SK-N-SH (cell line): ENCODE measurements at regions not wholly inside any gene's neighbourhood (a gene's known extent, or its start where the extent isn't known, plus 50 kb on each side); places are given as distances from the start of the nearest gene placed in this dataset.

Experiments
- CTCF ChIA-PET: fragments of 300-600, 350-600 bp; formaldehyde crosslinking; extraction: SDS; loops from one replicate; lab custom pipeline; 2021; lab: Yijun Ruan, JAX
- POLR2A ChIA-PET: fragments of 350-600 bp; sonication (Branson Sonifier 250); formaldehyde crosslinking; extraction: SDS; loops from one replicate; lab custom pipeline; 2020; ENCODE audit warnings: antibody characterized with exemption, inconsistent platforms; lab: Yijun Ruan, JAX
- DNase-seq: peaks from one replicate; pipeline ENCODE4 v3.0.0; 2012
- H2AFZ ChIP-seq: fragments of 200-600 bp; sonication (generic); 2 replicates; pipeline ENCODE4 v1.8.1; 2016; ENCODE audit warnings: antibody characterized with exemption, mild to moderate bottlenecking, low read depth
- H3F3A ChIP-seq: fragments of 200-600 bp; sonication (generic); replicated peaks from 2 replicates; pipeline ENCODE3; 2016; ENCODE audit warnings: antibody characterized with exemption, mild to moderate bottlenecking; ENCODE audit not compliant: insufficient read depth
- H3K27ac ChIP-seq, 2 experiments: fragments of 200-500 bp in 1 of 2; fragments of 200-600 bp in 1 of 2; sonication (Bioruptor generic) in 1 of 2; sonication (generic), shearing (Covaris generic) in 1 of 2; 2 replicates each; pipeline versions ENCODE4 v1.5.1 to v1.6.1; 2014 to 2016; ENCODE audit warnings: low read depth in 2 of 2, inconsistent platforms in 1 of 2, low read length in 1 of 2, mild to moderate bottlenecking in 1 of 2, mixed read lengths in 1 of 2
- H3K27me3 ChIP-seq: fragments of 200-600 bp; sonication (generic), shearing (Covaris generic); 2 replicates; pipeline ENCODE4 v1.6.1; 2016; ENCODE audit warnings: mixed run types; ENCODE audit not compliant: insufficient read depth
- H3K36me3 ChIP-seq, 2 experiments: fragments of 200-500 bp in 1 of 2; fragments of 200-600 bp in 1 of 2; sonication (Bioruptor generic) in 1 of 2; sonication (generic) in 1 of 2; replicated peaks in 1 of 2; 2 replicates each; pipeline versions ENCODE3 to v1.5.1; 2014 to 2016; ENCODE audit warnings: low read length in 1 of 2, mild to moderate bottlenecking in 1 of 2; ENCODE audit not compliant: insufficient read depth in 2 of 2, control insufficient read depth in 1 of 2
- H3K4me1 ChIP-seq, 2 experiments: fragments of 200-500 bp in 1 of 2; fragments of 200-600 bp in 1 of 2; sonication (Bioruptor generic) in 1 of 2; sonication (generic), shearing (Covaris generic) in 1 of 2; 2 replicates each; pipeline versions ENCODE4 v1.5.1 to v1.6.1; 2014 to 2016; ENCODE audit warnings: low read depth in 1 of 2, low read length in 1 of 2, mixed run types in 1 of 2; ENCODE audit not compliant: insufficient read depth in 2 of 2, control insufficient read depth in 1 of 2
- H3K4me2 ChIP-seq: fragments of 200-600 bp; sonication (generic), shearing (Covaris generic); 2 replicates; pipeline ENCODE4 v1.6.1; 2017; ENCODE audit warnings: mixed run types
- H3K4me3 ChIP-seq, 2 experiments: fragments of 200-500 bp in 1 of 2; fragments of 200-600 bp in 1 of 2; sonication (Bioruptor generic) in 1 of 2; sonication (generic), shearing (Covaris generic) in 1 of 2; 2 replicates each; pipeline versions ENCODE4 v1.5.1 to v1.8.1; 2014 to 2016; ENCODE audit warnings: low read depth in 2 of 2, inconsistent platforms in 1 of 2, low read length in 1 of 2, mild to moderate bottlenecking in 1 of 2, mixed read lengths in 1 of 2, moderate library complexity in 1 of 2
- H3K79me2 ChIP-seq: fragments of 200-600 bp; sonication (generic); 2 replicates; pipeline ENCODE4 v1.8.1; 2017; ENCODE audit warnings: mild to moderate bottlenecking; ENCODE audit not compliant: insufficient read depth
- H3K9ac ChIP-seq: fragments of 200-600 bp; sonication (generic); 2 replicates; pipeline ENCODE4 v1.6.1; 2017; ENCODE audit warnings: mixed run types
- H3K9me2 ChIP-seq: fragments of 200-600 bp; sonication (generic); 2 replicates; pipeline ENCODE4 v1.6.1; 2017; ENCODE audit warnings: mixed run types
- H3K9me3 ChIP-seq: fragments of 200-600 bp; sonication (generic); 2 replicates; pipeline ENCODE4 v1.6.1; 2017; ENCODE audit warnings: mixed run types, mild to moderate bottlenecking, moderate library complexity
- H4K20me1 ChIP-seq: fragments of 200-600 bp; sonication (generic); 2 replicates; pipeline ENCODE4 v1.6.1; 2017; ENCODE audit warnings: mild to moderate bottlenecking, mixed run types; ENCODE audit not compliant: insufficient read depth
- ELF1 ChIP-seq: IDR thresholded peaks from 2 replicates; pipeline ENCODE4 v1.4.0; 2012
- EZH2phosphoT487 ChIP-seq: fragments of 200-600 bp; sonication (generic); IDR thresholded peaks from 2 replicates; pipeline ENCODE4 v1.6.1; 2017; ENCODE audit warnings: low read depth, mixed run types, mild to moderate bottlenecking, antibody characterized with exemption, moderate library complexity, borderline replicate concordance
- FOXM1 ChIP-seq: IDR thresholded peaks from 2 replicates; pipeline ENCODE4 v1.4.0; 2012; ENCODE audit warnings: low read depth, mild to moderate bottlenecking
- GABPA ChIP-seq: IDR thresholded peaks from 2 replicates; pipeline ENCODE4 v1.4.0; 2012; ENCODE audit warnings: low read depth, mild to moderate bottlenecking
- GATA2 ChIP-seq: sonication (generic); formaldehyde crosslinking; IDR thresholded peaks from 2 replicates; pipeline ENCODE4 v1.5.0; 2020; ENCODE audit warnings: mild to moderate bottlenecking, missing genetic modification reagents
- NRF1 ChIP-seq: IDR thresholded peaks from 2 replicates; pipeline ENCODE4 v1.6.1; 2012; ENCODE audit warnings: low read depth, mild to moderate bottlenecking, low read length
- POLR2AphosphoS5 ChIP-seq: IDR thresholded peaks from 2 replicates; pipeline ENCODE4 v1.6.1; 2012; ENCODE audit warnings: low read depth, low read length
- RCOR1 ChIP-seq: fragments of 150-350 bp; IDR thresholded peaks from 2 replicates; pipeline ENCODE4 v1.6.1; 2017; ENCODE audit warnings: antibody characterized with exemption, low read length
- SMC3 ChIP-seq: IDR thresholded peaks from 2 replicates; pipeline ENCODE4 v1.6.1; 2012; ENCODE audit warnings: low read depth, low read length, improper control_type of control experiment
- TAF1 ChIP-seq: IDR thresholded peaks from 2 replicates; pipeline ENCODE4 v1.6.1; 2012; ENCODE audit warnings: low read depth, mild to moderate bottlenecking, low read length, moderate library complexity, borderline replicate concordance
- TEAD4 ChIP-seq: IDR thresholded peaks from 2 replicates; pipeline ENCODE4 v1.4.0; 2012; ENCODE audit warnings: mild to moderate bottlenecking, borderline replicate concordance; ENCODE audit not compliant: insufficient read depth
- YY1 ChIP-seq: IDR thresholded peaks from 2 replicates; pipeline ENCODE4 v1.4.0; 2012; ENCODE audit warnings: low read depth, mild to moderate bottlenecking
- WGBS: methylation state at CpG from one replicate; pipeline ENCODE4 v1.1.6; 2017; ENCODE audit warnings: low lambda C conversion rate; 5-methylcytosine and 5-hydroxymethylcytosine counted together
- TF ChIP-seq, protein P1 (sequence below): IDR thresholded peaks from 2 replicates; pipeline ENCODE4 v1.6.1; 2012; ENCODE audit warnings: mild to moderate bottlenecking, low read depth, low read length, moderate library complexity
- TF ChIP-seq, protein P2 (sequence below): fragments of 150-350 bp; IDR thresholded peaks from 2 replicates; pipeline ENCODE4 v1.6.1; 2017; ENCODE audit warnings: antibody characterized with exemption, low read length, low read depth, borderline replicate concordance
- TF ChIP-seq, protein P3 (sequence below): IDR thresholded peaks from 2 replicates; pipeline ENCODE4 v1.4.0; 2012; ENCODE audit warnings: low read depth, borderline replicate concordance

DNA sequence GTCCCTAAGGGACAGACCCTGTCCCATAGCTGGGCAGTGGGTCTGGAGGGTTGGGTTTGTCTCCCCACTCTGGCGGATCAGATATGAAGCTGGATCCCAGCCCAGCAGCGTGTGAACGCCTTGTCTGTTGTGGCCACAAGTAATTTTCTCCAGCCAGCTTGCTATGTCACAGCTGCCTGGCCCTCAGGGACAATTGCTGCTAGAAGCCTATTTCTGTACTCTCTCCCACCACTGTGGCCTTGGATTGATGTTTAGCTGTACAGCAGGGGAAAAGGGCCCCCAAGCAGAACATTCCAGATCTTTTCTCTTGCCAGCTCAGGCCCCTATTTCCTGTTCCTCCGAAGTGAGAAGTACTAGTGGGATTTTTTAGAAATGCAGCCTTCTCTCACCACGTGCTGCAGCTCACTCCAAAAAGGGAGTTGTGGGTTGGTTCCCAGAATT is 53.5 kb upstream of the WAC start (continued):
- TF ChIP-seq, protein P1, sequence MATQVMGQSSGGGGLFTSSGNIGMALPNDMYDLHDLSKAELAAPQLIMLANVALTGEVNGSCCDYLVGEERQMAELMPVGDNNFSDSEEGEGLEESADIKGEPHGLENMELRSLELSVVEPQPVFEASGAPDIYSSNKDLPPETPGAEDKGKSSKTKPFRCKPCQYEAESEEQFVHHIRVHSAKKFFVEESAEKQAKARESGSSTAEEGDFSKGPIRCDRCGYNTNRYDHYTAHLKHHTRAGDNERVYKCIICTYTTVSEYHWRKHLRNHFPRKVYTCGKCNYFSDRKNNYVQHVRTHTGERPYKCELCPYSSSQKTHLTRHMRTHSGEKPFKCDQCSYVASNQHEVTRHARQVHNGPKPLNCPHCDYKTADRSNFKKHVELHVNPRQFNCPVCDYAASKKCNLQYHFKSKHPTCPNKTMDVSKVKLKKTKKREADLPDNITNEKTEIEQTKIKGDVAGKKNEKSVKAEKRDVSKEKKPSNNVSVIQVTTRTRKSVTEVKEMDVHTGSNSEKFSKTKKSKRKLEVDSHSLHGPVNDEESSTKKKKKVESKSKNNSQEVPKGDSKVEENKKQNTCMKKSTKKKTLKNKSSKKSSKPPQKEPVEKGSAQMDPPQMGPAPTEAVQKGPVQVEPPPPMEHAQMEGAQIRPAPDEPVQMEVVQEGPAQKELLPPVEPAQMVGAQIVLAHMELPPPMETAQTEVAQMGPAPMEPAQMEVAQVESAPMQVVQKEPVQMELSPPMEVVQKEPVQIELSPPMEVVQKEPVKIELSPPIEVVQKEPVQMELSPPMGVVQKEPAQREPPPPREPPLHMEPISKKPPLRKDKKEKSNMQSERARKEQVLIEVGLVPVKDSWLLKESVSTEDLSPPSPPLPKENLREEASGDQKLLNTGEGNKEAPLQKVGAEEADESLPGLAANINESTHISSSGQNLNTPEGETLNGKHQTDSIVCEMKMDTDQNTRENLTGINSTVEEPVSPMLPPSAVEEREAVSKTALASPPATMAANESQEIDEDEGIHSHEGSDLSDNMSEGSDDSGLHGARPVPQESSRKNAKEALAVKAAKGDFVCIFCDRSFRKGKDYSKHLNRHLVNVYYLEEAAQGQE, result no peak
- TF ChIP-seq ELF1 (no peak), TAF1 (no peak), YY1 (no peak), TEAD4 (no peak), NRF1 (no peak), FOXM1 (no peak), POLR2AphosphoS5 (no peak), GATA2 (CRISPR knock-in tag) (peak; percentile 74)
- TF ChIP-seq, all 33 proteins: peak for 6

DNA sequence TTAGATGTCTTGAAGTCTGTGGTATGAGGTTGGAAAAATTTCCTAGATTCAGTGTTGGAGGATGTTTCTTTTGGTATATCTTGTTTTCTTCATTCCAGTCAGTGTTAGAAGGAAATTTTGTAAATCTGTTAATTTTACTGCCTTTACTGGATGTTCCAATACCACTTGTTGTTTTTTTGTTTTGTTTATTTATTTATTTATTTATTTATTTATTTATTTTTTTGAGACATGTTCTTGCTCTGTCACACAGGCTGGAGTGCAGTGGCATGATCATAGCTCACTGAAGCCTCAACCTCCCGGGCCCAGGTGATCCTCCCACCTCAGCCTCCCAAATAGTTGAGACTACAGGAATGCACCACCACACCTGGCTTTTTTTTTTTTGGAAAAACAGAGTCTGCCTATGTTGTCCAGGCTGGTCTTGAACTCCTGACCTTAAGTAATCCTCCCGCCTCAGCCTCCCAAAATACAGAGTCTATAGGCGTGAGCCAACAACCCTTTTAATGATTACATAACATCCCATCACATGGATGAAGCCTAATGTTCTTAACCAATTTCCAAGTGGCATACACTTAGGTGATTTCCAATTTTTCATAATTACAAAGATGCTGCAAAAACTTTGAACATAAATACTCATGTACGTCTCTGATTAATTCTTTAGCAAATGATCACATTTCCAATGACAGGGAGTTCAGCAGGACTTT is 52.8 kb upstream of the WAC start:
- Histone ChIP-seq H3F3A (no peaks in the 10 kb centered on the region), H3K4me3 (no peak overlapping the region), H3K4me2 (no peak overlapping the region), H3K9ac (no peak overlapping the region), H3K9me3 (no peaks in the 10 kb centered on the region), H2AFZ (no peak overlapping the region), H3K9me2 (no peaks in the 10 kb centered on the region), H3K36me3 (no peaks in the 10 kb centered on the region), H3K27me3 (no peaks in the 10 kb centered on the region; the same call in 1 of the 2 replicates), H3K4me1 (peaks cover 0 to 5% of the 10 kb centered on the region in 2 experiments; a peak in 1 of 4 replicates), H3K79me2 (no peaks in the 10 kb centered on the region), H4K20me1 (no peaks in the 10 kb centered on the region), H3K27ac (peak overlapping the region in 1 of 2 experiments; percentile 80; a peak in 2 of 4 replicates)
- TF ChIP-seq TEAD4 (no peak), FOXM1 (no peak), YY1 (no peak), RCOR1 (no peak), ELF1 (no peak), POLR2AphosphoS5 (no peak), SMC3 (no peak), GABPA (no peak), EZH2phosphoT487 (no peak)
- TF ChIP-seq, protein P2, sequence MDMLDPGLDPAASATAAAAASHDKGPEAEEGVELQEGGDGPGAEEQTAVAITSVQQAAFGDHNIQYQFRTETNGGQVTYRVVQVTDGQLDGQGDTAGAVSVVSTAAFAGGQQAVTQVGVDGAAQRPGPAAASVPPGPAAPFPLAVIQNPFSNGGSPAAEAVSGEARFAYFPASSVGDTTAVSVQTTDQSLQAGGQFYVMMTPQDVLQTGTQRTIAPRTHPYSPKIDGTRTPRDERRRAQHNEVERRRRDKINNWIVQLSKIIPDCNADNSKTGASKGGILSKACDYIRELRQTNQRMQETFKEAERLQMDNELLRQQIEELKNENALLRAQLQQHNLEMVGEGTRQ, result no peak
- TF ChIP-seq, protein P3, sequence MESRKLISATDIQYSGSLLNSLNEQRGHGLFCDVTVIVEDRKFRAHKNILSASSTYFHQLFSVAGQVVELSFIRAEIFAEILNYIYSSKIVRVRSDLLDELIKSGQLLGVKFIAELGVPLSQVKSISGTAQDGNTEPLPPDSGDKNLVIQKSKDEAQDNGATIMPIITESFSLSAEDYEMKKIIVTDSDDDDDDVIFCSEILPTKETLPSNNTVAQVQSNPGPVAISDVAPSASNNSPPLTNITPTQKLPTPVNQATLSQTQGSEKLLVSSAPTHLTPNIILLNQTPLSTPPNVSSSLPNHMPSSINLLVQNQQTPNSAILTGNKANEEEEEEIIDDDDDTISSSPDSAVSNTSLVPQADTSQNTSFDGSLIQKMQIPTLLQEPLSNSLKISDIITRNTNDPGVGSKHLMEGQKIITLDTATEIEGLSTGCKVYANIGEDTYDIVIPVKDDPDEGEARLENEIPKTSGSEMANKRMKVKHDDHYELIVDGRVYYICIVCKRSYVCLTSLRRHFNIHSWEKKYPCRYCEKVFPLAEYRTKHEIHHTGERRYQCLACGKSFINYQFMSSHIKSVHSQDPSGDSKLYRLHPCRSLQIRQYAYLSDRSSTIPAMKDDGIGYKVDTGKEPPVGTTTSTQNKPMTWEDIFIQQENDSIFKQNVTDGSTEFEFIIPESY, result no peak
- CTCF ChIA-PET, result interaction anchor here (0.9 to 2.4 kb wide), 7 partner anchors 8 to 139 kb away, joined by 3 to 6 read pairs (median 3); no protein-coding TSS in a partner anchor
- 59% methylated on average over 4 of the region's 4 CpGs for WGBS
- POLR2A ChIA-PET, result interaction anchor here (1.1 kb wide), 1 partner anchor 52 kb away, joined by 5 read pairs; the partner anchor contains the start of gene WAC
- DNase-seq, result no peak
